Ramos (cell line): ENCODE measurements at regions not wholly inside any gene's neighbourhood (a gene's known extent, or its start where the extent isn't known, plus 50 kb on each side); places are given as distances from the start of the nearest gene placed in this dataset.

ENCODE experiments used
- in situ Hi-C: fragments of 300-500 bp; cut with MboI; formaldehyde crosslinking; loops from one replicate; pipeline ENCODE4 v1.14.3; 2022; ENCODE audit warnings: low sequenced_read_pairs; ENCODE audit not compliant: unreplicated experiment

GRCh38 chr4:24476282-24476681 lies 108.1 kb downstream of the DHX15 start:
- in situ Hi-C loops, result no loop called here

GRCh38 chr4:24475756-24476155 lies 108.6 kb downstream of the DHX15 start:
- in situ Hi-C loops, result no loop called here

GRCh38 chr4:24473309-24473721 lies 111.0 kb downstream of the DHX15 start:
- in situ Hi-C loops, result no loop called here

GRCh38 chr4:24472514-24473308 lies 111.6 kb downstream of the DHX15 start:
- in situ Hi-C loops, result no loop called here

- in situ Hi-C loops, result no loop called here
Observed at GRCh38 chr4:24472161-24472510, 112.2 kb downstream of the DHX15 start.

GRCh38 chr4:24471486-24472160 lies 112.7 kb downstream of the DHX15 start:
- in situ Hi-C loops, result no loop called here

- in situ Hi-C loops, result no loop called here
Observed at GRCh38 chr4:24470666-24471485, 113.5 kb downstream of the DHX15 start.

GRCh38 chr4:24468071-24468470 lies 116.3 kb downstream of the DHX15 start:
- in situ Hi-C loops, result no loop called here

GRCh38 chr4:24464566-24464965 lies 119.8 kb downstream of the DHX15 start:
- in situ Hi-C loops, result no loop called here

GRCh38 chr4:24456431-24456830 lies 127.9 kb downstream of the DHX15 start:
- in situ Hi-C loops, result no loop called here

- in situ Hi-C loops, result no loop called here
Observed at GRCh38 chr4:24453951-24454350, 130.4 kb downstream of the DHX15 start.

GRCh38 chr4:24451870-24452269 lies 132.5 kb downstream of the DHX15 start:
- in situ Hi-C loops, result no loop called here

GRCh38 chr4:24443200-24443599 lies 141.2 kb downstream of the DHX15 start:
- in situ Hi-C loops, result no loop called here

- in situ Hi-C loops, result no loop called here
Observed at GRCh38 chr4:24440765-24441164, 143.6 kb downstream of the DHX15 start.

- in situ Hi-C loops, result no loop called here
Observed at GRCh38 chr4:24434241-24434640, 150.1 kb downstream of the DHX15 start.

GRCh38 chr4:24433515-24434214 lies 150.7 kb downstream of the DHX15 start:
- in situ Hi-C loops, result no loop called here

GRCh38 chr4:24428850-24429249 lies 155.5 kb downstream of the DHX15 start:
- in situ Hi-C loops, result loop anchor here (10.0 kb wide), 1 partner anchor 1534 kb away; no protein-coding TSS in a partner anchor

- in situ Hi-C loops, result loop anchor here (10.0 kb wide), 1 partner anchor 1532 kb away; no protein-coding TSS in a partner anchor
Observed at GRCh38 chr4:24426557-24426956, 157.8 kb downstream of the DHX15 start.

GRCh38 chr4:24425863-24426262 lies 158.5 kb downstream of the DHX15 start:
- in situ Hi-C loops, result loop anchor here (10.0 kb wide), 1 partner anchor 1531 kb away; no protein-coding TSS in a partner anchor

GRCh38 chr4:24423670-24424069 lies 160.7 kb downstream of the DHX15 start:
- in situ Hi-C loops, result loop anchor here (10.0 kb wide), 1 partner anchor 1529 kb away; no protein-coding TSS in a partner anchor
